SKM-1 (cell line): ENCODE measurements at regions not wholly inside any gene's neighbourhood (a gene's known extent, or its start where the extent isn't known, plus 50 kb on each side); places are given as distances from the start of the nearest gene placed in this dataset.
"Not testable (repeated sequence)": the region's sequence is repeated elsewhere in the genome, so short reads cannot be mapped to it uniquely, and the experiment has no call there.

ENCODE experiments used
- DNase-seq: peaks from one replicate; lab custom pipeline; 2025; ENCODE audit not compliant: unreplicated experiment; lab: John Stamatoyannopoulos, UW

- no peak for DNase-seq
Observed at GRCh38 chr10:62492870-62493180, 118.7 kb downstream of the ZNF365 start.

- DNase-seq, result no peak
Observed at GRCh38 chr10:62496925-62497324, 122.8 kb downstream of the ZNF365 start.

- DNase-seq, result no peak
Observed at GRCh38 chr10:62498271-62498670, 124.1 kb downstream of the ZNF365 start.

GRCh38 chr10:62500116-62500515 lies 125.9 kb downstream of the ZNF365 start:
- DNase-seq, result not testable (repeated sequence)

GRCh38 chr10:62501547-62501946 lies 127.4 kb downstream of the ZNF365 start:
- no peak for DNase-seq

- DNase-seq, result no peak
Observed at GRCh38 chr10:62502995-62503613, 128.9 kb downstream of the ZNF365 start.

GRCh38 chr10:62503872-62504271 lies 129.7 kb downstream of the ZNF365 start:
- DNase-seq, result no peak

GRCh38 chr10:62506371-62506770 lies 132.2 kb downstream of the ZNF365 start:
- peak; percentile 25 for DNase-seq

- no peak for DNase-seq
Observed at GRCh38 chr10:62511238-62511637, 137.1 kb downstream of the ZNF365 start.

- no peak for DNase-seq
Observed at GRCh38 chr10:62511656-62512055, 137.5 kb downstream of the ZNF365 start.

GRCh38 chr10:62512732-62513475 lies 138.7 kb downstream of the ZNF365 start:
- no peak for DNase-seq

- no peak for DNase-seq
Observed at GRCh38 chr10:62514079-62514693, 140.0 kb downstream of the ZNF365 start.

- no peak for DNase-seq
Observed at GRCh38 chr10:62517252-62517651, 143.1 kb downstream of the ZNF365 start.

GRCh38 chr10:62527019-62527827 lies 153.1 kb downstream of the ZNF365 start:
- no peak for DNase-seq

GRCh38 chr10:62528441-62528840 lies 154.3 kb downstream of the ZNF365 start:
- DNase-seq, result peak; percentile 11

- DNase-seq, result no peak
Observed at GRCh38 chr10:62529396-62529795, 155.2 kb downstream of the ZNF365 start.

GRCh38 chr10:62534031-62534430 lies 159.9 kb downstream of the ZNF365 start:
- DNase-seq, result no peak

GRCh38 chr10:62538606-62539005 lies 164.4 kb downstream of the ZNF365 start:
- DNase-seq, result no peak

- no peak for DNase-seq
Observed at GRCh38 chr10:62540389-62540788, 166.2 kb downstream of the ZNF365 start.

- no peak for DNase-seq
Observed at GRCh38 chr10:62541811-62542210, 167.6 kb downstream of the ZNF365 start.

GRCh38 chr10:62543571-62544355 lies 169.6 kb downstream of the ZNF365 start:
- DNase-seq, result no peak
